Spleen (tissue), 7 donors: ENCODE measurements at regions not wholly inside any gene's neighbourhood (a gene's known extent, or its start where the extent isn't known, plus 50 kb on each side); places are given as distances from the start of the nearest gene placed in this dataset.

ENCODE experiments used
- CTCF ChIP-seq, 11 experiments: fragments of 200-600 bp in 7 of 11; fragments of 450-650 bp in 4 of 11; sonication (generic) in 4 of 11; IDR thresholded peaks in 8 of 11; conservative IDR thresholded peaks in 3 of 11; 1 replicate in 7 of 11; 2 replicates in 4 of 11; pipeline versions ENCODE4 v1.4.0 to v1.8.0; 2016 to 2021; ENCODE audit warnings: antibody characterized with exemption in 11 of 11, inconsistent platforms in 4 of 11, mild to moderate bottlenecking in 1 of 11
- POLR2A ChIP-seq, 3 donors: fragments of 450-650 bp; IDR thresholded peaks; one replicate each; pipeline ENCODE4 v1.5.1; 2017; ENCODE audit warnings: antibody characterized with exemption in 3 of 3, mild to moderate bottlenecking in 1 of 3
- donor health status: DM: no; HTN: no; CAD: no; lungs with moderate emphysema.
- donor health status: DM: no; HTN: no; CAD: no.
- donor health status: DM: no; HTN: no; CAD: no.

DNA sequence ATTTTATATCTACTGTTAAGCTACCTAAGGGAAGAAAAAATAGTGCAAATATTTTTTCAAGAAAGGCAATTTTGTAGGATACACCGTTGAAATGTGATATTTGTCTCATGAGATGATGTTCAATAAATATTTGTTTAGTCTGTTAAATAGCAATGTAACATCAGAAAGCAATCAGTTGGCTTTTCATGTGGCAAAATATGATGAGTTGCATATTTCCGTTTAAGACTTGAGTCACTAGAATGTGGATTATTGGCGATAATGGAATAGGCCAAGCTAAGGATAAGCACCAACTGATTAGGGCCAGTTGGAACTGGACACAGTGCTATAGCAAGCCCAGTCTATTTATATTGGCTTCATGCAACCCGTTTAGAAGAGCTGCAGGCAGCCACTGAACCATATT lies 250.4 kb upstream of the SLC16A7 start:
- TF ChIP-seq CTCF (IDR thresholded peaks at IDR 0.05 in 8 of 11, conservative IDR thresholded peaks at IDR 0.05 in 3 of 11), result no peak
- no peak for TF ChIP-seq POLR2A (IDR thresholded peaks at IDR 0.05)
